ENCODE measurements at regions not wholly inside any gene's neighbourhood (a gene's known extent, or its start where the extent isn't known, plus 50 kb on each side); places are given as distances from the start of the nearest gene placed in this dataset.
"Not testable (repeated sequence)": the region's sequence is repeated elsewhere in the genome, so short reads cannot be mapped to it uniquely, and the experiment has no call there.

DNA sequence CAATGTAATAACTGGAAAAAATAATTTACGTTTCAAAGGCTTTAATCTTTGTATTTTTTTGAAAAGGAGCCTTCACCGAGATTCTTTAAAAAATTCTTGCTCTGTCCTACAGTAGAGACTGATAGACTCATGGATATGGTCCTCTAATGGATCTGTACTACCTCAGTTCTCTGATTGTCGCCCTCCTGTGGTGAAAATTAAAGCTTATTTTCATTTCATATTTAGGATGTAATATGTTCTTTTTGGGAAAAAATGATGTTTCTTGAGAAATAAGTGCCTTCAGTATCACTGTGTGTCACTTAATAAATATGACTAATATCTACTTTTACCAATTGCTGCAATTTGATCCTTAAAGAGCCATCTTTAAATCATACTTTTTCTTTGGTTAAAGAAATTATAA is 4593.3 kb upstream of the OR11H1 start:
- ATAC-seq (ENCODE audit: poor library complexity); intact Hi-C loops (cut with DNase I): not testable (repeated sequence)

DNA sequence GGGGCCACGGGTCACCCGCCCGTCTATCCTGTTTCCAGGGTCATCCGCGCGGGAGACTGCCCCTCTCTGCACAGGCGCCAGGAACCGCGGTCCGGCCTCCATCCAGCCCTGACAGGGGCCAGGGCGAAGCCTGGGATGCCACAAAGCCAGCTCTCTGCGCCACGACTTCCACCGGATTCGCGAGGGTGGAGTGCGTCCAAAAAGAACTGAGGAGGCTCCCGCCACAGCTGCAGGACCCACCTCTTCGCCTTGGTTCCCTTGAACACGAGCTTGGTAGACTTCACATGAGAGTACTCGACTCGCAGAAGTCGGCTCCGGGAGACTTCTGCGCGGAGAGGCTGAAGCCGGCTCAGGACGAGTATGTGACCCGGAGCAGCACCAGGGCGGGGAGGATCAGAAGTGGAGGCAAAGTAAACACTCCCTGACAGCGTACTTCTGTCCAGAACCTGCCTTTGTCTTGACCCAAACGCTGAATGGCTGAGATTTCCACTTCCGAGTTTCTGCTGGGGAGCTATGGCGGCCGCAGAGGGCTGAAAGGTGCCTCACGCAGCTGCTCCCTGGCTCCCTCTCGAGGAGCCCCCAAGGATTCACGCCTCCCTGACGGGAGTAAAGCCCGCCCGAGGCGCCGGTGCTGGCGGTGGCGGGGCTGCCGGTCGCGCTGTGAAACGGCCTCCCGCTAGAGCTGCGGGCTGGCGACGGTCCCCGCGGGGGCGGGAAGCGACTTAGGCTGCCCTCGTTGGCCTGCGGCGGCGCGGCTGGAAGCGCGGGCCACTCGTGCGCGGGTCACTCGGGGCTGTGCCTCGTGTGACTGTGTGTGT is 4566.7 kb upstream of the OR11H1 start:
- DNase-seq (peak; percentile 37), ATAC-seq (ENCODE audit: poor library complexity) (no peak)
- intact Hi-C loops (cut with DNase I): no loop called here

More for the DNA sequence above, 4593.3 kb upstream of the OR11H1 start:
- not testable (repeated sequence) for DNase-seq

DNA sequence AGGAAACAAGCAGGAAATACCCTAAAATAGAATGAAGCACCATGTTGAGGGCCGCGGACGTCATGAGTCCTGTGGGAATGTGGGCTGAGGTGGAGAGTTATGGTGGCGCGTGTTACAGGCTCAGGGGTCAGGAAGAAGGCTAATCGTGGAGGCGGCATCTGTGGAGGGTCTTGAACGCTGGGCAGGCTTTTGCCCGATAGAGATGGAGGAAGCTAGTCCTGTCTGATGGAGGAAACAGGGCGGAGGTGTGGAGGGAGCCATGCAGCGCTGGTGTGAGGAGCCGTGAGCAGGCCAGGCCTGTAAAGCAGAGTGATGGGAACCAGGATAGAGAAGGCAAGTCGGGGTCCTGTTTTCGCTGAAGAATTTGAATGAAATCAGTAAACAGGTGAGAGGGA is 4566.1 kb upstream of the OR11H1 start:
- intact Hi-C loops (cut with DNase I); DNase-seq; ATAC-seq (ENCODE audit: poor library complexity): not testable (repeated sequence)
